AG04450 (cell line): ENCODE measurements at regions not wholly inside any gene's neighbourhood (a gene's known extent, or its start where the extent isn't known, plus 50 kb on each side); places are given as distances from the start of the nearest gene placed in this dataset.

ENCODE experiments used
- CTCF ChIA-PET: fragments of 300-600, 350-600 bp; formaldehyde crosslinking; extraction: SDS; loops from one replicate; lab custom pipeline; 2022; ENCODE audit warnings: antibody characterized with exemption, inconsistent platforms; lab: Charles Lee
- POLR2A ChIA-PET: fragments of 350-600 bp; formaldehyde crosslinking; extraction: SDS; loops from one replicate; lab custom pipeline; 2021; ENCODE audit warnings: antibody characterized with exemption, inconsistent platforms; lab: Yijun Ruan, JAX
- DNase-seq: peaks from one replicate; pipeline ENCODE4 v3.0.0-alpha.2; 2011; ENCODE audit warnings: low read depth, low spot score
- H3K27ac ChIP-seq: one replicate; pipeline ENCODE4 v1.5.1; 2012; ENCODE audit warnings: low read depth, low read length, control low read depth
- H3K27me3 ChIP-seq: one replicate; pipeline ENCODE4 v1.6.0; 2012; ENCODE audit warnings: low read length; ENCODE audit not compliant: control insufficient read depth, insufficient read depth
- H3K4me3 ChIP-seq: 2 replicates; pipeline ENCODE4 v1.5.1; 2011; ENCODE audit warnings: mild to moderate bottlenecking, low read depth, low read length, control low read depth
- H3K9me3 ChIP-seq: 2 replicates; pipeline ENCODE4 v1.5.1; 2012; ENCODE audit warnings: low read length; ENCODE audit not compliant: control insufficient read depth, insufficient read depth
- TF ChIP-seq, protein P1 (sequence below): IDR thresholded peaks from 2 replicates; pipeline ENCODE4 v1.5.1; 2011; ENCODE audit warnings: low read depth, low read length, control low read depth, inconsistent platforms

DNA sequence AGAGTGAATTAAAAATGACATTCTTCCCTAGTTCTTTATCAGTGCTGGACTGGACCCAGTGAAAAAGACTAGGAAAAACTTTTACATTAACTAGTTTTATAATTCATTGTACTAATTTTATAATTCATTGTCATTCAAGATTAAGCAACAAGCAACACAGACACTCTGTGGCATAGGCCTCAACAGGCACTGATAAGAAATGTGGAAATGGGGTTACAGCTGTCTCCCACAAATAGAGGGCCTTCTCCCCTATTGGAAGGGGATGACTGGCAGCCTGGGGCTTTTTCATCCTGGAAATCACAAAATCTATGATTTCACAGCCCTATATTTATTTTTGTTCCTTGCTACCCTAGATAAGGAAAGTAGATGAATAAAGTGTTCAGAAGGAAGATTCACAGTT, 370.6 kb downstream of the GBE1 start:
- Histone ChIP-seq H3K27me3 (no peaks in the 10 kb centered on the region), H3K4me3 (no peak overlapping the region), H3K27ac (no peak overlapping the region), H3K9me3 (no peaks in the 10 kb centered on the region)
- no peak for DNase-seq
- ChIA-PET CTCF (no interaction called here), POLR2A (no interaction called here)
- TF ChIP-seq, protein P1, sequence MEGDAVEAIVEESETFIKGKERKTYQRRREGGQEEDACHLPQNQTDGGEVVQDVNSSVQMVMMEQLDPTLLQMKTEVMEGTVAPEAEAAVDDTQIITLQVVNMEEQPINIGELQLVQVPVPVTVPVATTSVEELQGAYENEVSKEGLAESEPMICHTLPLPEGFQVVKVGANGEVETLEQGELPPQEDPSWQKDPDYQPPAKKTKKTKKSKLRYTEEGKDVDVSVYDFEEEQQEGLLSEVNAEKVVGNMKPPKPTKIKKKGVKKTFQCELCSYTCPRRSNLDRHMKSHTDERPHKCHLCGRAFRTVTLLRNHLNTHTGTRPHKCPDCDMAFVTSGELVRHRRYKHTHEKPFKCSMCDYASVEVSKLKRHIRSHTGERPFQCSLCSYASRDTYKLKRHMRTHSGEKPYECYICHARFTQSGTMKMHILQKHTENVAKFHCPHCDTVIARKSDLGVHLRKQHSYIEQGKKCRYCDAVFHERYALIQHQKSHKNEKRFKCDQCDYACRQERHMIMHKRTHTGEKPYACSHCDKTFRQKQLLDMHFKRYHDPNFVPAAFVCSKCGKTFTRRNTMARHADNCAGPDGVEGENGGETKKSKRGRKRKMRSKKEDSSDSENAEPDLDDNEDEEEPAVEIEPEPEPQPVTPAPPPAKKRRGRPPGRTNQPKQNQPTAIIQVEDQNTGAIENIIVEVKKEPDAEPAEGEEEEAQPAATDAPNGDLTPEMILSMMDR = no peak

DNA sequence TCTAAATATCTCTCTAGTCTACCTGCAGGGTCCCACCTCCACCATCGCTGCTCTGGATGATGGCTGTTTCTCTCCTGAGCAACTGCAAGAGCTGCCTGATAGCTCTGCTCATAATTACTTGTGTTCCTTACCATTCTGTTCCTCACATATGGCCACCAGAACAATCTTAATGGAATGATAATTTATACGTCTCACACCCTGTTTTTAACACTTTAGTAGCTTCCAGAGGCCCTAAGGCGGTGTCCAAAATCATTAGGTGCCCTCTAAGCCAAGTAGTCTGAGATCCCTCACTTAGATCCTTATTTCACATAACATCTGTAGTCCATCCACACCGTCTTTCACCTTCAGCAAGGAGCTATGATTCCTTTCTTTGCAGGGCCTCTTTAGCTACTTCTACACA, 373.3 kb downstream of the GBE1 start:
- Histone ChIP-seq H3K9me3 (no peaks in the 10 kb centered on the region), H3K27me3 (no peaks in the 10 kb centered on the region), H3K4me3 (no peak overlapping the region), H3K27ac (no peak overlapping the region)
- no peak for DNase-seq
- TF ChIP-seq, protein P1 = no peak
- ChIA-PET CTCF (no interaction called here), POLR2A (no interaction called here)

DNA sequence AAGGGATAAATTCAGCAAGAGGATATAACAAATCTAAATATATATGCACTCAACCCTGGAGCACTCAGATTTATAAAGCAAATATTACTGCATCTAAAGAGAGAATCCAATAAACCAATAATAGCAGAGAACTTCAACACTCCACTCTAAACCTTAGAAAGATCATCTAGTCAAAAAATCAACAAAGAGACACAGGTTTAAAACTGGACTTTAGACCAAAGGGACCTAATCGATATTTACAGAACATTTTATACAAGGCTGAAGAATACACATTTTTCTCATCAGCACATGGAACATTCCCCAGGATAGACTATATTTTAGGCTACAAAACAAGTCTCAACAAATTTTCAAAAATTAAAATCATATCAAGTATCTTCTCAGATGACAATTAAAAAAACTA, 379.0 kb downstream of the GBE1 start:
- H3K27me3 ChIP-seq = no peaks in the 10 kb centered on the region
- DNase-seq = no peak
- H3K4me3 ChIP-seq = no peak overlapping the region
- ChIA-PET CTCF (no interaction called here), POLR2A (no interaction called here)
- H3K9me3 ChIP-seq = no peaks in the 10 kb centered on the region
- no peak overlapping the region for H3K27ac ChIP-seq
- TF ChIP-seq, protein P1 = no peak

DNA sequence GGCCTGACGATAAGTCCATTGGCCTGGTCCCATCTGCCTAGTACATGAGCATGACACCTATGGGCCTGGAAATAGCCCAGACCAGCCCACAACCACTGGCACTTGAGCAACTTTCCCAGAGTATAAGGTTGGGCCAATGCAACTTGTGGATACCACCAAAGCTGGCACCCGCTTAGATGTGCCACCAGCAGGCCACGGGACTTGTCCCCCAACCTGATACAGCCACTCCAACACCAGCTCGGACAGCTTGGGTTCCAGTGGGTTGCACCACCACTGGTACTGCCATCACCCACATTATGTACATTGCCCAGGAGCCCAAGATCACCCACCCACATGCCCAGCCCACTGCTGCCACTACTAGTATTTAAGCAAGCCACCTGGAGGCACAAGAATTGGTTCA, 381.2 kb downstream of the GBE1 start:
- Histone ChIP-seq H3K9me3 (no peaks in the 10 kb centered on the region), H3K27me3 (no peaks in the 10 kb centered on the region), H3K27ac (no peak overlapping the region), H3K4me3 (no peak overlapping the region)
- ChIA-PET POLR2A (no interaction called here), CTCF (no interaction called here)
- no peak for DNase-seq
- TF ChIP-seq, protein P1 = no peak

DNA sequence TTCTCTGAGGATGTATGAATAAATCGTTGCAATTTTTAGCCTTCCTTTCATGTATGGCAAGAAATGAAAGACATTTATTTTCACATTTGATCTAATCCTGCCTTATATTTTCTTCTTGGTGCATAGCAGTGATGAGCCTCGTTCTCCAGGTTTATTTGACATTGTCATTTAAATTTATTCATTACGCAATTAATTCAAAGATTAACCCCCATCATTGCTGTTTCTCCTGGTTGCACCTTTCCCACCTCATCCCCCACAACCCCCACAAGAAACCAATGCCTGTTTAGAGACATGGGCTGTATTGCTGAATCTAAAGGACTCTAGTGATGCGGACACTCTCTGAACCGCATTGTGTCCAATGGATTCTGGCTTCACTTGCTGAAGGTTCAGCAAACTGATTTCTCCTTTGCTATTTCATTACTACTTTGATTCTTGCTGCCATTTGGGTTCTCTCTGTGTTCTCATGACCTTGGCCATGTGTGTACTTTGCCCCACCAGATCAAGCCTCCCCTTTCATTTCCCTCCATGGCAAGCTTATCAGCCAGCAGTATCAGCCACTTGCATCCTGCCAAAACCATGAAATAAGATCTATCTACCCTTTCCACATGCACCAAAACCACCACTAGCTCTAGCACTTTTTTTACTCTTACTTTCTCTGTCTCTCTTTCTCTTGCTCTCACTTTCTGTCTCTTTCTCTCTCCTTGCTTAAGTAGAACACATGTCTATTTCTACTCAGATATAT, 382.7 kb downstream of the GBE1 start:
- no peak for DNase-seq
- Histone ChIP-seq H3K9me3 (no peaks in the 10 kb centered on the region), H3K27me3 (no peaks in the 10 kb centered on the region), H3K27ac (no peak overlapping the region), H3K4me3 (no peak overlapping the region)
- ChIA-PET CTCF (no interaction called here), POLR2A (no interaction called here)
- TF ChIP-seq, protein P1 = no peak
